Caco-2 (cell line): ENCODE measurements at regions not wholly inside any gene's neighbourhood (a gene's known extent, or its start where the extent isn't known, plus 50 kb on each side); places are given as distances from the start of the nearest gene placed in this dataset.

Experiments used
- BruUV-seq: library from RNA; stranded (reverse); fragments of 400-500 nt; replicated peaks from 2 replicates; lab custom pipeline; 2021; lab: Mats Ljungman, UMichigan
- CTCF ChIA-PET: fragments of 300-600 bp; sonication (Branson Sonifier 250); formaldehyde crosslinking; loops from one replicate; lab custom pipeline; 2022; ENCODE audit warnings: antibody characterized with exemption; lab: Charles Lee
- POLR2A ChIA-PET: fragments of 300-600 bp; sonication (Branson Sonifier 250); formaldehyde crosslinking; loops from one replicate; lab custom pipeline; 2022; ENCODE audit warnings: antibody characterized with exemption; lab: Charles Lee
- DNase-seq, 2 experiments: peaks; one replicate each; pipeline versions ENCODE4 v3.0.0 to v3.0.0-alpha.2; 2020 to 2022
- H3K27me3 ChIP-seq: replicated peaks from 2 replicates; pipeline ENCODE4 v1.6.0; 2011; ENCODE audit warnings: low read length; ENCODE audit not compliant: control insufficient read depth, insufficient read depth
- H3K36me3 ChIP-seq: 2 replicates; pipeline ENCODE4 v1.5.1; 2011; ENCODE audit warnings: low read length; ENCODE audit not compliant: control insufficient read depth, insufficient read depth
- H3K4me1 ChIP-seq: fragments of 250-450 bp; sonication (Bioruptor Pico); 2 replicates; pipeline ENCODE4 v1.5.1; 2020; ENCODE audit warnings: mild to moderate bottlenecking
- H3K4me3 ChIP-seq: 2 replicates; pipeline ENCODE4 v1.5.1; 2011; ENCODE audit warnings: low read depth, mild to moderate bottlenecking, control low read depth, low read length
- H3K9me3 ChIP-seq: fragments of 250-450 bp; sonication (Bioruptor Pico); 2 replicates; pipeline ENCODE4 v1.5.1; 2020; ENCODE audit warnings: mild to moderate bottlenecking, moderate library complexity
- H3K27ac Mint-ChIP-seq: one replicate; pipeline ENCODE4 v1.8.0; 2022; ENCODE audit warnings: mixed read lengths; ENCODE audit not compliant: unreplicated experiment
- H3K27me3 Mint-ChIP-seq: one replicate; pipeline ENCODE4 v1.8.0; 2022; ENCODE audit warnings: mixed read lengths; ENCODE audit not compliant: insufficient read depth, unreplicated experiment
- H3K36me3 Mint-ChIP-seq: one replicate; pipeline ENCODE4 v1.8.0; 2022; ENCODE audit warnings: mild to moderate bottlenecking, mixed read lengths; ENCODE audit not compliant: insufficient read depth, unreplicated experiment
- H3K4me1 Mint-ChIP-seq: one replicate; pipeline ENCODE4 v1.8.0; 2022; ENCODE audit warnings: low read depth, mixed read lengths; ENCODE audit not compliant: unreplicated experiment
- H3K4me3 Mint-ChIP-seq: one replicate; pipeline ENCODE4 v1.8.0; 2022; ENCODE audit warnings: mild to moderate bottlenecking, moderate library complexity, mixed read lengths; ENCODE audit not compliant: unreplicated experiment
- H3K9me3 Mint-ChIP-seq: one replicate; pipeline ENCODE4 v1.8.0; 2022; ENCODE audit warnings: mixed read lengths; ENCODE audit not compliant: unreplicated experiment
- CTCF ChIP-seq, 2 experiments: fragments of 200-600 bp in 1 of 2; IDR thresholded peaks; 1 replicate in 1 of 2; 2 replicates in 1 of 2; pipeline versions ENCODE4 v1.5.1 to v1.8.0; 2011 to 2022; ENCODE audit warnings: antibody characterized with exemption in 1 of 2, control low read depth in 1 of 2, inconsistent platforms in 1 of 2, low read depth in 1 of 2, low read length in 1 of 2, mild to moderate bottlenecking in 1 of 2, moderate library complexity in 1 of 2; ENCODE audit not compliant: insufficient read depth in 1 of 2, severe bottlenecking in 1 of 2, unreplicated experiment in 1 of 2
- intact Hi-C: fragments of 100-400 bp; cut with micrococcal nuclease; formaldehyde crosslinking; loops from one replicate; pipeline ENCODE4 v1.10.0; 2022; ENCODE audit not compliant: unreplicated experiment

- Histone ChIP-seq H3K36me3 (no peaks in the 10 kb centered on the region), H3K27me3 (no peaks in the 10 kb centered on the region), H3K9me3 (no peaks in the 10 kb centered on the region), H3K4me1 (peaks cover 9% of the 10 kb centered on the region; the same call in 1 of the 2 replicates), H3K4me3 (no peak overlapping the region)
- Mint-ChIP-seq H3K27me3 (peaks cover 13% of the 10 kb centered on the region), H3K4me1 (peaks cover 6% of the 10 kb centered on the region), H3K9me3 (no peaks in the 10 kb centered on the region), H3K27ac (no peak overlapping the region), H3K36me3 (no peaks in the 10 kb centered on the region), H3K4me3 (no peak overlapping the region)
- ChIA-PET CTCF (no interaction called here), POLR2A (no interaction called here)
- intact Hi-C loops, result no loop called here
- DNase-seq, result no peak
- no TSS peak for BruUV-seq
- no peak for TF ChIP-seq CTCF (IDR thresholded peaks at IDR 0.05; ENCODE audit: insufficient read depth in 1 of 2, low read depth in 1 of 2, low read length in 1 of 2, severe bottlenecking in 1 of 2, unreplicated experiment in 1 of 2)
These were observed 87.3 kb downstream of the SEC61B start for GRCh38 chr9:99309141-99309939.

DNA sequence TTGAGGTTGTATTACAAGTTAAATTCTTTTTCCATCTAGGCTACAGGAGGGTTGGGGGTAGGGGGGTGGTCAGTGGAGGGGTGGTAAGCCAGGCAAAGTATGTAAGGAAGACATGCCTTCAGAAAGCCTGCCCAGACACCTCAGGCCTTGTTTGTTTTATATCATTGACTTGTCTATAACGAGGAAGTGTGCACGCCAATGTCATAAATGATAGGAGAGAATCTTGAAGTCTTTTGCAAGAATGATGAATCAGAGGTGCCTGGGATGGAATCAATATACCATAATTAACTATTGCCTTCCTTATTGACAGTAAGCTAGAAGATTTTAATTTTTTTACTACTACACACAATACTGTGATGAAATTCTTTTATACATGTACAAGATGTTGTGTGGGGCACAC lies 90.7 kb downstream of the SEC61B start:
- Histone ChIP-seq H3K9me3 (no peaks in the 10 kb centered on the region), H3K4me3 (no peak overlapping the region), H3K36me3 (no peaks in the 10 kb centered on the region), H3K27me3 (no peaks in the 10 kb centered on the region), H3K4me1 (peaks cover 6% of the 10 kb centered on the region; the same call in 1 of the 2 replicates)
- Mint-ChIP-seq H3K36me3 (no peaks in the 10 kb centered on the region), H3K27me3 (peaks cover 25% of the 10 kb centered on the region), H3K4me1 (peaks cover 6% of the 10 kb centered on the region), H3K4me3 (no peak overlapping the region), H3K27ac (no peak overlapping the region), H3K9me3 (no peaks in the 10 kb centered on the region)
- intact Hi-C loops, result no loop called here
- no peak for TF ChIP-seq CTCF (IDR thresholded peaks at IDR 0.05; ENCODE audit: insufficient read depth in 1 of 2, low read depth in 1 of 2, low read length in 1 of 2, severe bottlenecking in 1 of 2, unreplicated experiment in 1 of 2)
- no peak for DNase-seq
- BruUV-seq, result no TSS peak
- ChIA-PET CTCF (no interaction called here), POLR2A (no interaction called here)

- intact Hi-C loops, result no loop called here
- Mint-ChIP-seq H3K27me3 (peaks cover 23% of the 10 kb centered on the region), H3K4me3 (no peak overlapping the region), H3K4me1 (no peaks in the 10 kb centered on the region), H3K27ac (no peak overlapping the region), H3K36me3 (no peaks in the 10 kb centered on the region), H3K9me3 (no peaks in the 10 kb centered on the region)
- ChIA-PET CTCF (no interaction called here), POLR2A (no interaction called here)
- no TSS peak for BruUV-seq
- no peak overlapping the region for H3K4me3 ChIP-seq
- no peaks in the 10 kb centered on the region for H3K27me3 ChIP-seq
- DNase-seq, result no peak
- H3K9me3 ChIP-seq, result no peaks in the 10 kb centered on the region
- H3K36me3 ChIP-seq, result no peaks in the 10 kb centered on the region
- H3K4me1 ChIP-seq, result no peaks in the 10 kb centered on the region
- no peak for TF ChIP-seq CTCF (IDR thresholded peaks at IDR 0.05; ENCODE audit: insufficient read depth in 1 of 2, low read depth in 1 of 2, low read length in 1 of 2, severe bottlenecking in 1 of 2, unreplicated experiment in 1 of 2)
These were observed 97.0 kb downstream of the SEC61B start for GRCh38 chr9:99319048-99319447.
